HepG2 (cell line): ENCODE measurements at regions not wholly inside any gene's neighbourhood (a gene's known extent, or its start where the extent isn't known, plus 50 kb on each side); places are given as distances from the start of the nearest gene placed in this dataset.

ENCODE experiments used
- ATAC-seq: fragments of 200-7000 bp; cut with Tn5 transposase; 3 replicates; pipeline ENCODE4 v1.9.1; 2020; ENCODE audit warnings: mild to moderate bottlenecking, moderate library complexity
- BruUV-seq: library from RNA; stranded (reverse); fragments of 400-500 nt; replicated peaks from 2 replicates; lab custom pipeline; 2021; lab: Mats Ljungman, UMichigan
- CTCF ChIA-PET: fragments of 300-600 bp; formaldehyde crosslinking; extraction: SDS; loops from one replicate; lab custom pipeline; 2021; ENCODE audit warnings: low total read pairs, inconsistent platforms, low intra/inter-chr PET ratio; lab: Yijun Ruan, JAX
- POLR2A ChIA-PET: fragments of 350-600 bp; sonication (Branson Sonifier 250); formaldehyde crosslinking; loops from one replicate; lab custom pipeline; 2020; ENCODE audit warnings: antibody characterized with exemption, inconsistent platforms; lab: Yijun Ruan, JAX
- DNase-seq: peaks from one replicate; pipeline ENCODE4 v3.0.0-alpha.2; 2015; ENCODE audit warnings: low spot score
- FAIRE-seq: peaks from 3 replicates; lab custom pipeline; 2011; peaks lifted over from hg19 to GRCh38; lab: Jason Lieb, UNC
- H2AFZ ChIP-seq: one replicate; pipeline ENCODE4 v1.6.1; 2011; ENCODE audit warnings: low read length, inconsistent platforms
- H3K27ac ChIP-seq: fragments of 300-600 bp; 3 replicates; pipeline ENCODE4 v1.8.0; 2011; ENCODE audit warnings: mixed run types, mild to moderate bottlenecking, mixed read lengths, low read length, inconsistent platforms; ENCODE audit not compliant: insufficient read depth; ENCODE audit errors: extremely low read length
- H3K27me3 ChIP-seq, 2 experiments: fragments of 200-600 bp in 1 of 2; 2 replicates in 1 of 2; 3 replicates in 1 of 2; pipeline versions ENCODE4 v1.6.0 to v1.8.0; 2011; ENCODE audit warnings: low read length in 2 of 2, mild to moderate bottlenecking in 2 of 2, moderate library complexity in 2 of 2, inconsistent platforms in 1 of 2; ENCODE audit not compliant: insufficient read depth in 2 of 2, control insufficient read depth in 1 of 2
- H3K36me3 ChIP-seq, 2 experiments: fragments of 200-600 bp in 1 of 2; replicated peaks in 1 of 2; 2 replicates in 1 of 2; 3 replicates in 1 of 2; pipeline versions ENCODE4 v1.5.1 to v1.8.0; 2011; ENCODE audit warnings: low read length in 2 of 2, inconsistent platforms in 1 of 2; ENCODE audit not compliant: insufficient read depth in 2 of 2, control insufficient read depth in 1 of 2
- H3K4me1 ChIP-seq: 2 replicates; pipeline ENCODE4 v1.5.1; 2012; ENCODE audit warnings: low read length, inconsistent platforms; ENCODE audit not compliant: insufficient read depth
- H3K4me2 ChIP-seq: 2 replicates; pipeline ENCODE4 v1.6.0; 2011; ENCODE audit warnings: low read depth, low read length, inconsistent platforms
- H3K4me3 ChIP-seq, 3 experiments: fragments of 200-600 bp in 1 of 3; sonication (generic), shearing (Covaris generic) in 1 of 3; replicated peaks in 1 of 3; 2 replicates each; pipeline ENCODE4 v1.5.1; 2011 to 2016; ENCODE audit warnings: low read length in 3 of 3, inconsistent platforms in 2 of 3, low read depth in 2 of 3, mild to moderate bottlenecking in 2 of 3, control low read depth in 1 of 3, mixed read lengths in 1 of 3; ENCODE audit not compliant: insufficient read depth in 1 of 3
- H3K79me2 ChIP-seq: one replicate; pipeline ENCODE4 v1.6.1; 2011; ENCODE audit warnings: low read length, inconsistent platforms; ENCODE audit not compliant: insufficient read depth
- H3K9ac ChIP-seq: 2 replicates; pipeline ENCODE4 v1.6.0; 2011; ENCODE audit warnings: mild to moderate bottlenecking, low read depth, low read length, inconsistent platforms; ENCODE audit not compliant: insufficient read depth
- H3K9me3 ChIP-seq: 2 replicates; pipeline ENCODE4 v1.5.1; 2012; ENCODE audit warnings: mild to moderate bottlenecking, low read length
- H4K20me1 ChIP-seq: 2 replicates; pipeline ENCODE4 v1.6.0; 2011; ENCODE audit warnings: inconsistent platforms, mild to moderate bottlenecking, low read length, moderate library complexity; ENCODE audit not compliant: insufficient read depth
- ATM ChIP-seq: fragments of 450-650 bp; IDR thresholded peaks from 2 replicates; pipeline ENCODE4 v1.7.1; 2017; ENCODE audit warnings: mild to moderate bottlenecking, borderline replicate concordance
- CCAR2 ChIP-seq: fragments of 200-400 bp; formaldehyde crosslinking; optimal IDR thresholded peaks from 2 replicates; pipeline ENCODE3; 2018; ENCODE audit warnings: low read depth, mild to moderate bottlenecking, low read length, moderate library complexity
- HCFC1 ChIP-seq: fragments of 150-350 bp; IDR thresholded peaks from 2 replicates; pipeline ENCODE4 v1.6.1; 2014; ENCODE audit warnings: low read depth, low read length
- NFKBIZ ChIP-seq: IDR thresholded peaks from 2 replicates; pipeline ENCODE4 v1.6.1; 2018; ENCODE audit warnings: missing genetic modification reagents, missing compliant biosample characterization
- RAD21 ChIP-seq: fragments of 450-650 bp; formaldehyde crosslinking; IDR thresholded peaks from 2 replicates; pipeline ENCODE4 v1.5.0; 2020; ENCODE audit warnings: mild to moderate bottlenecking
- ZNF180 ChIP-seq: sonication (generic); formaldehyde crosslinking; IDR thresholded peaks from 2 replicates; pipeline ENCODE4 v1.4.0; 2020; ENCODE audit warnings: low read depth, missing genetic modification reagents, borderline replicate concordance
- ZNF280D ChIP-seq: sonication (generic); formaldehyde crosslinking; IDR thresholded peaks from 2 replicates; pipeline ENCODE4 v1.5.1; 2020; ENCODE audit warnings: mild to moderate bottlenecking, missing genetic modification reagents
- ZNF549 ChIP-seq: sonication (generic); formaldehyde crosslinking; IDR thresholded peaks from 2 replicates; pipeline ENCODE4 v1.5.0; 2020; ENCODE audit warnings: missing genetic modification reagents
- ZNF556 ChIP-seq: sonication (generic); formaldehyde crosslinking; IDR thresholded peaks from 2 replicates; pipeline ENCODE4 v1.4.0; 2020; ENCODE audit warnings: mild to moderate bottlenecking, missing genetic modification reagents, borderline replicate concordance
- WGBS: methylation state at CpG from one replicate; pipeline ENCODE4 v1.1.6; 2017; ENCODE audit warnings: low lambda C conversion rate; 5-methylcytosine and 5-hydroxymethylcytosine counted together
- in situ Hi-C: cut with HindIII; loops from 2 replicates; pipeline ENCODE4 v1.10.0; 2017; ENCODE audit warnings: low pct_unique_long_range_greater_than_20kb; ENCODE audit not compliant: extremely low pct_ligation_motif_present
- intact Hi-C: fragments of 100-400 bp; cut with micrococcal nuclease; formaldehyde crosslinking; loops from one replicate; pipeline ENCODE4 v1.10.0; 2022; ENCODE audit not compliant: unreplicated experiment

- no peaks in the 10 kb centered on the region for H3K79me2 ChIP-seq
- TF ChIP-seq CCAR2 (no peak), ATM (no peak), NFKBIZ (CRISPR knock-in tag) (no peak), RAD21 (CRISPR knock-in tag) (no peak), ZNF180 (CRISPR knock-in tag) (no peak), ZNF549 (CRISPR knock-in tag) (no peak), HCFC1 (no peak), ZNF280D (CRISPR knock-in tag) (no peak), ZNF556 (CRISPR knock-in tag) (no peak)
- H4K20me1 ChIP-seq, result no peaks in the 10 kb centered on the region; the same call in 1 of the 2 replicates
- FAIRE-seq, result no peak
- H3K4me3 ChIP-seq, result no peak overlapping the region
- 71% methylated on average over 3 of the region's 9 CpGs for WGBS
- in situ Hi-C loops, result no loop called here
- no peak overlapping the region for H3K4me2 ChIP-seq
- H3K36me3 ChIP-seq, result no peaks in the 10 kb centered on the region
- H3K27me3 ChIP-seq, result peaks cover 2 to 21% of the 10 kb centered on the region in 2 experiments; a peak in 4 of 5 replicates
- no peaks in the 10 kb centered on the region for H3K4me1 ChIP-seq
- no peak overlapping the region for H3K27ac ChIP-seq
- no peaks in the 10 kb centered on the region for H3K9me3 ChIP-seq
- DNase-seq, result no peak
- intact Hi-C loops, result no loop called here
- CTCF ChIA-PET, result no interaction called here
- no TSS peak for BruUV-seq
- POLR2A ChIA-PET, result no interaction called here
- no peak for ATAC-seq
- no peak overlapping the region for H2AFZ ChIP-seq
- H3K9ac ChIP-seq, result no peak overlapping the region
Measured at GRCh38 chr12:131386167-131386521, 324.7 kb upstream of the SFSWAP start.
